Neural cell (in vitro differentiated cells): ENCODE measurements at regions not wholly inside any gene's neighbourhood (a gene's known extent, or its start where the extent isn't known, plus 50 kb on each side); places are given as distances from the start of the nearest gene placed in this dataset.

Experiments
- H2AFZ ChIP-seq: fragments of 200-600, 300-800 bp; sonication (generic), shearing (Covaris generic); 2 replicates; pipeline ENCODE4 v1.6.0; 2014; ENCODE audit warnings: low read depth, mild to moderate bottlenecking, antibody characterized with exemption, low read length, moderate library complexity
- H3F3A ChIP-seq: fragments of 200-600 bp; shearing (Covaris generic); 2 replicates; pipeline ENCODE4 v1.6.1; 2016; ENCODE audit warnings: mild to moderate bottlenecking, moderate library complexity, mixed read lengths, antibody characterized with exemption, low read length; ENCODE audit not compliant: insufficient read depth, poor library complexity, severe bottlenecking
- H3K27ac ChIP-seq: fragments of 200-600, 300-800 bp; sonication (generic), shearing (Covaris generic); 2 replicates; pipeline ENCODE4 v1.5.1; 2014; ENCODE audit warnings: mild to moderate bottlenecking, low read length, moderate library complexity
- H3K27me3 ChIP-seq: fragments of 300-800, 200-600 bp; sonication (generic), shearing (Covaris generic); 2 replicates; pipeline ENCODE4 v1.6.0; 2014; ENCODE audit warnings: mild to moderate bottlenecking, low read depth, low read length, moderate library complexity; ENCODE audit not compliant: insufficient read depth
- H3K36me3 ChIP-seq: fragments of 300-800, 200-600 bp; sonication (generic), shearing (Covaris generic); 2 replicates; pipeline ENCODE4 v1.5.1; 2014; ENCODE audit warnings: mild to moderate bottlenecking, antibody characterized with exemption, low read length, moderate library complexity; ENCODE audit not compliant: insufficient read depth
- H3K4me2 ChIP-seq: fragments of 300-800, 200-600 bp; sonication (generic), shearing (Covaris generic); 2 replicates; pipeline ENCODE4 v1.6.0; 2014; ENCODE audit warnings: mild to moderate bottlenecking, low read length
- H3K4me3 ChIP-seq: fragments of 300-800, 200-600 bp; sonication (generic), shearing (Covaris generic); 2 replicates; pipeline ENCODE4 v1.5.1; 2014; ENCODE audit warnings: mild to moderate bottlenecking, low read length, moderate library complexity
- H3K79me2 ChIP-seq: fragments of 200-600 bp; shearing (Covaris generic); replicated peaks from 2 replicates; pipeline ENCODE4 v1.6.0; 2014; ENCODE audit warnings: mild to moderate bottlenecking, low read length, moderate library complexity; ENCODE audit not compliant: insufficient read depth
- H3K9ac ChIP-seq: fragments of 300-800, 200-600 bp; sonication (generic), shearing (Covaris generic); 2 replicates; pipeline ENCODE4 v1.6.1; 2016; ENCODE audit warnings: mild to moderate bottlenecking, low read length, mixed read lengths
- H3K9me2 ChIP-seq: fragments of 200-600 bp; shearing (Covaris generic); 2 replicates; pipeline ENCODE4 v1.6.1; 2016; ENCODE audit warnings: mild to moderate bottlenecking, low read length, mixed read lengths; ENCODE audit not compliant: insufficient read depth
- H3K9me3 ChIP-seq: fragments of 200-600, 300-800 bp; sonication (generic), shearing (Covaris generic); 2 replicates; pipeline ENCODE4 v1.6.1; 2016; ENCODE audit warnings: mild to moderate bottlenecking, mixed run types, low read length, moderate library complexity, mixed read lengths
- H4K20me1 ChIP-seq: fragments of 200-600 bp; shearing (Covaris generic); 2 replicates; pipeline ENCODE4 v1.6.1; 2016; ENCODE audit warnings: mild to moderate bottlenecking, mixed run types; ENCODE audit not compliant: insufficient read depth
- EP300 ChIP-seq: fragments of 450-650 bp; conservative IDR thresholded peaks from 2 replicates; pipeline ENCODE4 v1.6.1; 2014; ENCODE audit warnings: antibody characterized with exemption, mild to moderate bottlenecking, moderate library complexity; ENCODE audit not compliant: poor library complexity, severe bottlenecking
- EZH2 ChIP-seq: fragments of 200-600, 300-800 bp; shearing (Covaris generic), sonication (generic); IDR thresholded peaks from 2 replicates; pipeline ENCODE4 v1.6.1; 2014; ENCODE audit warnings: antibody characterized with exemption, low read length, borderline replicate concordance, mild to moderate bottlenecking; ENCODE audit not compliant: insufficient read depth, poor library complexity, severe bottlenecking
- MXI1 ChIP-seq: fragments of 450-650 bp; conservative IDR thresholded peaks from 2 replicates; pipeline ENCODE4 v1.6.1; 2014; ENCODE audit warnings: antibody characterized with exemption, mild to moderate bottlenecking; ENCODE audit not compliant: poor library complexity, severe bottlenecking
- POLR2AphosphoS5 ChIP-seq: IDR thresholded peaks from 2 replicates; pipeline ENCODE4 v1.6.1; 2012
- RAD21 ChIP-seq: fragments of 450-650 bp; conservative IDR thresholded peaks from 2 replicates; pipeline ENCODE4 v1.6.1; 2014; ENCODE audit warnings: antibody characterized with exemption, mild to moderate bottlenecking, moderate library complexity
- REST ChIP-seq: IDR thresholded peaks from 2 replicates; pipeline ENCODE4 v1.6.1; 2012; ENCODE audit warnings: borderline replicate concordance
- SMC3 ChIP-seq: fragments of 450-650 bp; conservative IDR thresholded peaks from 2 replicates; pipeline ENCODE4 v1.6.1; 2014; ENCODE audit warnings: antibody characterized with exemption, mild to moderate bottlenecking, moderate library complexity; ENCODE audit not compliant: poor library complexity
- TAF1 ChIP-seq: IDR thresholded peaks from 2 replicates; pipeline ENCODE4 v1.6.1; 2012; ENCODE audit warnings: low read depth
- TF ChIP-seq, protein P1 (sequence below): fragments of 450-650 bp; IDR thresholded peaks from 2 replicates; pipeline ENCODE4 v1.5.1; 2014; ENCODE audit warnings: antibody characterized with exemption, mild to moderate bottlenecking, moderate library complexity; ENCODE audit not compliant: poor library complexity, severe bottlenecking

DNA sequence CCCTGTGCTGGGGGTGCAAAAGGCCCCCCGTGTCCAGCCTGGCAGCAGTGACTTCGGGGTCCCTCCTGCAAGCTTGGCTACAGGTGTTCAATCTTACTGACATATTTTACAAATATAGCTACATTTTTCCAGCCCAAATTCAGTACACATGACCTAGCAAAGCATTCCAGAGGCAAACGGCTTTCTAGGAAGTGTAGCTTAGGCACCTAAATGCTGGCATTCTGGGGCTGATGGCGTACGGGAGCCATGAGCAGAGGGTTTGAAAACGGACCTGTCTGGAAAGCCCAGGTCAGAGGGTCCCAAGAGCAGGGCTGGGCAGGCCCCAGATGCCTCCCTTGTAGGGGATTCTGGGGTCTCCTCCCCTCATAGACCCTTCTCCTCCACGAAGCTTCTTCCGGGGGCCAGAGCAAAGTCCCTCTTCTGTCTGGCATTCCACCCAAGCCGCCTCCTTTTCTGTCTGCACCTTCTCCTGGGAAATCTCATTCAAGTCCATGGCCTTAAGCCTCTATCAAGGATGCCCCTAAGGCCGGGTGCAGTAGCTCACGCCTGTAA is 63.3 kb upstream of the ASAP2 start:
- TF ChIP-seq REST (no peak), RAD21 (no peak), EZH2 (no peak), TAF1 (no peak), SMC3 (no peak), POLR2AphosphoS5 (no peak), MXI1 (no peak)
- no peak overlapping the region for H3K27ac ChIP-seq
- no peaks in the 10 kb centered on the region for H3K9me2 ChIP-seq
- peaks cover 4% of the 10 kb centered on the region for H3F3A ChIP-seq
- H3K4me2 ChIP-seq, result no peak overlapping the region
- H4K20me1 ChIP-seq, result no peaks in the 10 kb centered on the region
- no peaks in the 10 kb centered on the region for H3K9me3 ChIP-seq
- peak overlapping the region; percentile 47 for H3K4me3 ChIP-seq
- H3K36me3 ChIP-seq, result no peaks in the 10 kb centered on the region
- no peak overlapping the region for H2AFZ ChIP-seq
- no peak overlapping the region for H3K9ac ChIP-seq
- H3K79me2 ChIP-seq, result no peaks in the 10 kb centered on the region
- peaks cover 3% of the 10 kb centered on the region for H3K27me3 ChIP-seq

DNA sequence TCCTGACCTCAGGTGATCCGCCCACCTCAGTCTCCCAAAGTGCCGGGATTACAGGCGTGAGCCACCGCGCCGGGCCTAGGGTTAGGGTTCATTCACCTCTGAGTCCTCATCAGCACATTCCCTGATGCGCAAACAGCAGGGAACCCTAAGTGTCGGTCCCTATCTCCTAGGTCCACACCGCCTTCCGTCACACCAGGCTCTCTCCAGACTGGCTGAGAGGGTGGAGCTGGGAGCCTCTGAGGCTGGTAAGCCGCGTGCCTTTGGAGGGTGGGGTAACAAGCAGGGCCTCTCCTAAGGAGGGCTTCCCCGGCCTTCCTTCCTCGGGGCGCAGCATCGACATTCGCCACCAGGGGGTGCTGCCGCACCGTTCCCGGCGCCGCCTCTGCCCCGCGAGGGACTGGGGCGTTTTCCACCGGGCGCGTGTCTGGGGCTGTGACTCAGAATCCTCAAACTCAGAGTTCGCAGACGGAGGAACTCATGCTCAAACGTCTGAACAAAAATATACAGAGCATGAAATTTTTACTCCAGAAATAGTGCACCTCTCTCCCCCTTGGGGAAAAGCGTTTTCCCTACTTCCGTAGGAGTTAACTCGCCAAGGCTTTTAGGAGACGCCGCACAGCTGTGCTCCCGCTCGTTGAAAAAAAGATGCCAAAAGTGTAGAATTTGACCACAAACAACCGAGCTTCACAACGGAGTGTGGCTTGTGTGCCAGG is 63.9 kb upstream of the ASAP2 start:
- Histone ChIP-seq H3K9me2 (no peaks in the 10 kb centered on the region), H3K27ac (no peak overlapping the region), H3F3A (peaks cover 4% of the 10 kb centered on the region), H3K4me3 (peak overlapping the region; percentile 47), H3K4me2 (no peak overlapping the region), H4K20me1 (no peaks in the 10 kb centered on the region), H3K9me3 (no peaks in the 10 kb centered on the region), H3K27me3 (peaks cover 3% of the 10 kb centered on the region), H3K79me2 (no peaks in the 10 kb centered on the region), H3K36me3 (no peaks in the 10 kb centered on the region), H2AFZ (no peak overlapping the region), H3K9ac (no peak overlapping the region)
- TF ChIP-seq POLR2AphosphoS5, result no peak
- TF ChIP-seq, protein P1, sequence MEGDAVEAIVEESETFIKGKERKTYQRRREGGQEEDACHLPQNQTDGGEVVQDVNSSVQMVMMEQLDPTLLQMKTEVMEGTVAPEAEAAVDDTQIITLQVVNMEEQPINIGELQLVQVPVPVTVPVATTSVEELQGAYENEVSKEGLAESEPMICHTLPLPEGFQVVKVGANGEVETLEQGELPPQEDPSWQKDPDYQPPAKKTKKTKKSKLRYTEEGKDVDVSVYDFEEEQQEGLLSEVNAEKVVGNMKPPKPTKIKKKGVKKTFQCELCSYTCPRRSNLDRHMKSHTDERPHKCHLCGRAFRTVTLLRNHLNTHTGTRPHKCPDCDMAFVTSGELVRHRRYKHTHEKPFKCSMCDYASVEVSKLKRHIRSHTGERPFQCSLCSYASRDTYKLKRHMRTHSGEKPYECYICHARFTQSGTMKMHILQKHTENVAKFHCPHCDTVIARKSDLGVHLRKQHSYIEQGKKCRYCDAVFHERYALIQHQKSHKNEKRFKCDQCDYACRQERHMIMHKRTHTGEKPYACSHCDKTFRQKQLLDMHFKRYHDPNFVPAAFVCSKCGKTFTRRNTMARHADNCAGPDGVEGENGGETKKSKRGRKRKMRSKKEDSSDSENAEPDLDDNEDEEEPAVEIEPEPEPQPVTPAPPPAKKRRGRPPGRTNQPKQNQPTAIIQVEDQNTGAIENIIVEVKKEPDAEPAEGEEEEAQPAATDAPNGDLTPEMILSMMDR, result peak; percentile 97
- TF ChIP-seq MXI1, result peak; percentile 57
- peak; percentile 98 for TF ChIP-seq SMC3
- TF ChIP-seq RAD21, result peak; percentile 99
- no peak for TF ChIP-seq EP300
- TF ChIP-seq EZH2, result no peak
- no peak for TF ChIP-seq REST
- TF ChIP-seq TAF1, result no peak
